RWPE2 (cell line): ENCODE measurements at regions not wholly inside any gene's neighbourhood (a gene's known extent, or its start where the extent isn't known, plus 50 kb on each side); places are given as distances from the start of the nearest gene placed in this dataset.

Source experiments
- ATAC-seq: fragments of 200-7000 bp; cut with Tn5 transposase; 3 replicates; pipeline ENCODE4 v1.9.1; 2021; ENCODE audit warnings: low read depth
- DNase-seq: peaks from one replicate; pipeline ENCODE4 v3.0.0-alpha.2; 2020; ENCODE audit warnings: low spot score
- H3K27ac ChIP-seq: fragments of 450-650 bp; 2 replicates; pipeline ENCODE4 v1.5.1; 2017; ENCODE audit warnings: mild to moderate bottlenecking; ENCODE audit not compliant: poor library complexity, severe bottlenecking
- H3K27me3 ChIP-seq: fragments of 250-450 bp; sonication (Bioruptor Pico); 2 replicates; pipeline ENCODE4 v1.5.1; 2021; ENCODE audit warnings: mild to moderate bottlenecking, moderate library complexity; ENCODE audit not compliant: insufficient read depth, poor library complexity, severe bottlenecking
- H3K36me3 ChIP-seq: fragments of 250-450 bp; sonication (Bioruptor Pico); 2 replicates; pipeline ENCODE4 v1.5.1; 2020; ENCODE audit warnings: low read depth, mild to moderate bottlenecking, moderate library complexity
- H3K4me1 ChIP-seq: fragments of 250-450 bp; sonication (Bioruptor Pico); 2 replicates; pipeline ENCODE4 v1.5.1; 2021; ENCODE audit warnings: mild to moderate bottlenecking, moderate library complexity; ENCODE audit not compliant: insufficient read depth, poor library complexity, severe bottlenecking
- H3K4me3 ChIP-seq: fragments of 250-450 bp; sonication (Bioruptor Pico); 2 replicates; pipeline ENCODE4 v1.5.1; 2021; ENCODE audit warnings: mild to moderate bottlenecking, moderate library complexity; ENCODE audit not compliant: severe bottlenecking
- H3K9me3 ChIP-seq: fragments of 250-450 bp; sonication (Bioruptor Pico); 2 replicates; pipeline ENCODE4 v1.5.1; 2021; ENCODE audit warnings: mild to moderate bottlenecking, moderate library complexity; ENCODE audit not compliant: severe bottlenecking
- TF ChIP-seq, protein P1 (sequence below): fragments of 450-650 bp; IDR thresholded peaks from one replicate; pipeline ENCODE4 v1.5.1; 2017; ENCODE audit warnings: mild to moderate bottlenecking, moderate library complexity; ENCODE audit not compliant: poor library complexity, severe bottlenecking

DNA sequence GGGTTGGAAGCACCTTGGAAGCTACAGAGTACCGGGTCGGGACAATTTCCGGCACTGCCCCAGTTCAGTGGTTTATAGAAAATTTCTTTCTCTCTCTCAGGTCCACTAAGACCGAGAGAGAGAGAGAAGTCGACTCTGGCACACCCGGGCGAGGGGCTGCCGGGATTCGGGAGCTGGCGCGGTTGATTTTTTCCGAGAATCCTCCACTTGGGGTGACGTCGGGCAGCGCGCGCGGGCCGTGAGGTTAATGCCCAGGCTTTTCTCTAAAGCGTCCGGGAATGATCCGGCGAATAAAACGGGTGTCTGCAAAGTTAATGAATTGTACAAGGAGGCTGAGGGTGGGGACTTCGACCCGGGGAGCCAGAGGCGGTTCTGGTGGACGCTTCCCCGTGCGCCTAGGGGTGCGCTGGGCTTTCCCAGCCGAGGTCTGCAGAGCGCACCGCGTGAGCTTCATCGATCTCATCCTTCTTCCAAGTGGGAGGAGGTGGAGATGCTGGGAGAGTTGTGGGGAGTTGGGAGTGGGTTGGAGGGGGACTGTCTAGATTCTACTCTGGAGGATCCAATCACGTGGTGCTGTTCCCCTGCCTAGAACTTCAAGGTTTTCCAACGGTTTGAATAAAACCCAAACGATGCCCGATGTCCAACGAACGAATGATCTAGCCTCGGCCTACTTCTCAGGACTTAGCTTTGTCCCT is 51.9 kb upstream of the TBX3 start:
- TF ChIP-seq, protein P1, sequence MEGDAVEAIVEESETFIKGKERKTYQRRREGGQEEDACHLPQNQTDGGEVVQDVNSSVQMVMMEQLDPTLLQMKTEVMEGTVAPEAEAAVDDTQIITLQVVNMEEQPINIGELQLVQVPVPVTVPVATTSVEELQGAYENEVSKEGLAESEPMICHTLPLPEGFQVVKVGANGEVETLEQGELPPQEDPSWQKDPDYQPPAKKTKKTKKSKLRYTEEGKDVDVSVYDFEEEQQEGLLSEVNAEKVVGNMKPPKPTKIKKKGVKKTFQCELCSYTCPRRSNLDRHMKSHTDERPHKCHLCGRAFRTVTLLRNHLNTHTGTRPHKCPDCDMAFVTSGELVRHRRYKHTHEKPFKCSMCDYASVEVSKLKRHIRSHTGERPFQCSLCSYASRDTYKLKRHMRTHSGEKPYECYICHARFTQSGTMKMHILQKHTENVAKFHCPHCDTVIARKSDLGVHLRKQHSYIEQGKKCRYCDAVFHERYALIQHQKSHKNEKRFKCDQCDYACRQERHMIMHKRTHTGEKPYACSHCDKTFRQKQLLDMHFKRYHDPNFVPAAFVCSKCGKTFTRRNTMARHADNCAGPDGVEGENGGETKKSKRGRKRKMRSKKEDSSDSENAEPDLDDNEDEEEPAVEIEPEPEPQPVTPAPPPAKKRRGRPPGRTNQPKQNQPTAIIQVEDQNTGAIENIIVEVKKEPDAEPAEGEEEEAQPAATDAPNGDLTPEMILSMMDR: no peak
- no peaks in the 10 kb centered on the region for H3K27me3 ChIP-seq
- no peaks in the 10 kb centered on the region for H3K9me3 ChIP-seq
- DNase-seq (no peak), ATAC-seq (no peak)
- H3K4me1 ChIP-seq: no peaks in the 10 kb centered on the region
- no peak overlapping the region for H3K4me3 ChIP-seq
- H3K36me3 ChIP-seq: no peaks in the 10 kb centered on the region
- no peak overlapping the region for H3K27ac ChIP-seq

DNA sequence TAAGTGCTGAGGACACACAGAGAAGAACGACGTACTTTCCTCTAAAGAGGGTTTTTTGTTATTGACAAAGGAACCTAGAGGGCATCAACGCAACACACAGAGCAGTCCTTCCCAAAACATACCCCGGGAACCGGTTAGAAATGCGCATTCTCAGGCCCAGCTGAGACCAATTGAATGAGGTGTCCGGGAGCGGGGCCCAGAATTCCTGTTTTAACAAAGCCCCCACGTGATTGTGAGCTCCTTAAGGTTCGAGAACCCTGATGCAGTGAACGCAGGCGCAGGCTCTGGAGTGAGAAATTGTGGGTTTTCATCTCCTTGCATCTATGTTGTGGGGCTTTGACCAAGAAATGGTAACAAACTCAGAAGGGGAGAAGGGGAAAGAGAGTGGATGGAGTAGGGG is 51.0 kb upstream of the TBX3 start:
- H3K4me1 ChIP-seq: no peaks in the 10 kb centered on the region
- H3K36me3 ChIP-seq: no peaks in the 10 kb centered on the region
- H3K27me3 ChIP-seq: no peaks in the 10 kb centered on the region
- DNase-seq (no peak), ATAC-seq (no peak)
- H3K27ac ChIP-seq: no peak overlapping the region
- TF ChIP-seq, protein P1: no peak
- H3K9me3 ChIP-seq: no peaks in the 10 kb centered on the region
- H3K4me3 ChIP-seq: no peak overlapping the region

DNA sequence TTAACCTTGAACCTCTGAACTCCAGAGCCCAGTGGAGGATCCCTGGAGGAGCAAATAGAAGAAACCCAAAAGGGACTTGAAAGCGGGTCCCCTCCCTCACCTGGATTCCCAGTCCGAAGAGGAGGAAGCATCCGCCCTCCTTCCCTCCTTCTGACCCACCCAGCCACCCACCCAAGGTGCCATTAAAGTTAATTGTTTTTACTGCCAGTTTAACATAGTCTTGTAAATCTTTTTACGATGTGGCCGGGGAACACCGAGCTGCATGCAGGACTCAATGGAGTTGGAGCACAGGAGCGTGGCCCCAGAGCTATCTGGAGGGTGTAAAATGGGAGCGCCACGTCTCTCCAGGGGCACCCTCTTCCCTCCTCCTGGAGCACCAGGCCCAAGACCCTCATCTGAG is 49.9 kb upstream of the TBX3 start:
- no peaks in the 10 kb centered on the region for H3K4me1 ChIP-seq
- H3K4me3 ChIP-seq: no peak overlapping the region
- H3K9me3 ChIP-seq: no peaks in the 10 kb centered on the region
- TF ChIP-seq, protein P1: no peak
- ATAC-seq (no peak), DNase-seq (no peak)
- H3K27ac ChIP-seq: no peak overlapping the region
- H3K27me3 ChIP-seq: no peaks in the 10 kb centered on the region
- H3K36me3 ChIP-seq: no peaks in the 10 kb centered on the region
